Transverse colon (tissue), 3 donors: ENCODE measurements at regions not wholly inside any gene's neighbourhood (a gene's known extent, or its start where the extent isn't known, plus 50 kb on each side); places are given as distances from the start of the nearest gene placed in this dataset.

Experiments
- EP300 ChIP-seq: sonication (generic); formaldehyde crosslinking; IDR thresholded peaks from one replicate; pipeline ENCODE4 v1.6.1; 2017; ENCODE audit warnings: antibody characterized with exemption, low read depth
- POLR2A ChIP-seq: fragments of 450-650 bp; IDR thresholded peaks from one replicate; pipeline ENCODE4 v1.6.1; 2016; ENCODE audit warnings: antibody characterized with exemption, mild to moderate bottlenecking, moderate library complexity
- TF ChIP-seq, protein P1 (sequence below), 5 experiments: fragments of 200-600 bp in 3 of 5; fragments of 450-650 bp in 2 of 5; sonication (generic) in 3 of 5; IDR thresholded peaks; 1 replicate in 2 of 5; 2 replicates in 3 of 5; pipeline ENCODE4 v1.5.1; 2016 to 2017; ENCODE audit warnings: antibody characterized with exemption in 5 of 5, inconsistent platforms in 3 of 5, mild to moderate bottlenecking in 2 of 5, moderate library complexity in 1 of 5

DNA sequence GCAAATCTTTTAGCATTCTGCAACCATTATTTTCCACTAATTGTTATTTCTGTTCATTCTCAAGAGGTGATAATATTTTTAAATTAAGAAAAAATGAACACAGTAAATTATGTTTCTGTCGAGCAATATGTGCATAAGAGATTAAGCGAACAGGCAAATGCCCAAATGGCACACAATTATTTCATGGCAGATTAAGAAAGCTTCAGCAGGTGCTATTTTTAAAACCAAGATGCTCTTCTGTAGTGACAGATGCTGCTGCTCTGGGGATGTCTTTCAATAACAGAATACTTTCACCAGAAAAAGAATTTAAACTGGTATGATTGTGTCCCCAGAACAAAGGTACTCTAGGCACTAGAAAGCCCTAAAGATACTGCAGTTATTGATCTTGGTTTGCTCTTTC, 412.7 kb upstream of the SORCS1 start:
- TF ChIP-seq, protein P1, sequence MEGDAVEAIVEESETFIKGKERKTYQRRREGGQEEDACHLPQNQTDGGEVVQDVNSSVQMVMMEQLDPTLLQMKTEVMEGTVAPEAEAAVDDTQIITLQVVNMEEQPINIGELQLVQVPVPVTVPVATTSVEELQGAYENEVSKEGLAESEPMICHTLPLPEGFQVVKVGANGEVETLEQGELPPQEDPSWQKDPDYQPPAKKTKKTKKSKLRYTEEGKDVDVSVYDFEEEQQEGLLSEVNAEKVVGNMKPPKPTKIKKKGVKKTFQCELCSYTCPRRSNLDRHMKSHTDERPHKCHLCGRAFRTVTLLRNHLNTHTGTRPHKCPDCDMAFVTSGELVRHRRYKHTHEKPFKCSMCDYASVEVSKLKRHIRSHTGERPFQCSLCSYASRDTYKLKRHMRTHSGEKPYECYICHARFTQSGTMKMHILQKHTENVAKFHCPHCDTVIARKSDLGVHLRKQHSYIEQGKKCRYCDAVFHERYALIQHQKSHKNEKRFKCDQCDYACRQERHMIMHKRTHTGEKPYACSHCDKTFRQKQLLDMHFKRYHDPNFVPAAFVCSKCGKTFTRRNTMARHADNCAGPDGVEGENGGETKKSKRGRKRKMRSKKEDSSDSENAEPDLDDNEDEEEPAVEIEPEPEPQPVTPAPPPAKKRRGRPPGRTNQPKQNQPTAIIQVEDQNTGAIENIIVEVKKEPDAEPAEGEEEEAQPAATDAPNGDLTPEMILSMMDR (IDR thresholded peaks at IDR 0.05) = no peak
- TF ChIP-seq EP300 (no peak), POLR2A (no peak)
